OCI-LY1 (cell line): ENCODE measurements at regions not wholly inside any gene's neighbourhood (a gene's known extent, or its start where the extent isn't known, plus 50 kb on each side); places are given as distances from the start of the nearest gene placed in this dataset.

Experiments
- H2AFZ ChIP-seq: fragments of 200-600 bp; sonication (generic), shearing (Covaris generic); 2 replicates; pipeline ENCODE4 v1.6.0; 2014; ENCODE audit warnings: antibody characterized with exemption, mild to moderate bottlenecking, low read length
- H3F3A ChIP-seq: fragments of 200-600 bp; sonication (generic), shearing (Covaris generic); 2 replicates; pipeline ENCODE4 v1.6.0; 2014; ENCODE audit warnings: mild to moderate bottlenecking, antibody characterized with exemption, low read length, moderate library complexity; ENCODE audit not compliant: insufficient read depth
- H3K27ac ChIP-seq: fragments of 200-600 bp; sonication (generic); 2 replicates; pipeline ENCODE4 v1.5.1; 2014; ENCODE audit warnings: low read length, mixed run types, mild to moderate bottlenecking, low read depth; ENCODE audit not compliant: poor library complexity, severe bottlenecking
- H3K27me3 ChIP-seq: fragments of 200-600 bp; sonication (generic); 2 replicates; pipeline ENCODE4 v1.6.0; 2014; ENCODE audit warnings: antibody characterized with exemption, mild to moderate bottlenecking, low read length, moderate library complexity; ENCODE audit not compliant: insufficient read depth
- H3K36me3 ChIP-seq: fragments of 200-600 bp; sonication (generic); 2 replicates; pipeline ENCODE4 v1.6.1; 2014; ENCODE audit warnings: mild to moderate bottlenecking, antibody characterized with exemption, low read length, moderate library complexity, mixed read lengths; ENCODE audit not compliant: insufficient read depth
- H3K4me1 ChIP-seq: fragments of 200-600 bp; sonication (generic); 2 replicates; pipeline ENCODE4 v1.5.1; 2014; ENCODE audit warnings: mild to moderate bottlenecking, low read length, moderate library complexity; ENCODE audit not compliant: insufficient read depth, severe bottlenecking
- H3K4me2 ChIP-seq: fragments of 200-600 bp; sonication (generic), shearing (Covaris generic); 2 replicates; pipeline ENCODE4 v1.6.1; 2014; ENCODE audit warnings: low read length
- H3K4me3 ChIP-seq: fragments of 200-600 bp; sonication (generic); 2 replicates; pipeline ENCODE4 v1.5.1; 2014; ENCODE audit warnings: low read length, low read depth, mild to moderate bottlenecking, mixed read lengths; ENCODE audit not compliant: poor library complexity, severe bottlenecking
- H3K79me2 ChIP-seq: fragments of 200-600 bp; shearing (Covaris generic); 2 replicates; pipeline ENCODE4 v1.6.1; 2016; ENCODE audit warnings: mixed run types, low read length, mixed read lengths; ENCODE audit not compliant: insufficient read depth
- H3K9ac ChIP-seq: fragments of 200-600 bp; sonication (generic), shearing (Covaris generic); 2 replicates; pipeline ENCODE4 v1.6.1; 2014; ENCODE audit warnings: mild to moderate bottlenecking, low read length, mixed read lengths
- H3K9me2 ChIP-seq: fragments of 200-600 bp; sonication (generic), shearing (Covaris generic); 2 replicates; pipeline ENCODE4 v1.6.1; 2014; ENCODE audit warnings: low read depth, mild to moderate bottlenecking, low read length, mixed read lengths
- H3K9me3 ChIP-seq: fragments of 200-600 bp; shearing (Covaris generic); 2 replicates; pipeline ENCODE4 v1.6.1; 2014; ENCODE audit warnings: low read length, mixed read lengths
- H4K20me1 ChIP-seq: fragments of 200-600 bp; sonication (generic), shearing (Covaris generic); 2 replicates; pipeline ENCODE4 v1.6.0; 2016; ENCODE audit warnings: mild to moderate bottlenecking, low read length; ENCODE audit not compliant: insufficient read depth
- EZH2 ChIP-seq: fragments of 200-600 bp; sonication (generic), shearing (Covaris generic); IDR thresholded peaks from 2 replicates; pipeline ENCODE4 v1.8.0; 2017; ENCODE audit warnings: borderline replicate concordance, mixed run types, mild to moderate bottlenecking, antibody characterized with exemption, low read length, moderate library complexity, mixed read lengths
- TF ChIP-seq, protein P1 (sequence below): fragments of 200-600 bp; sonication (generic), shearing (Covaris generic); IDR thresholded peaks from 2 replicates; pipeline ENCODE4 v1.5.1; 2017; ENCODE audit warnings: mild to moderate bottlenecking, antibody characterized with exemption, low read length, moderate library complexity, mixed read lengths

DNA sequence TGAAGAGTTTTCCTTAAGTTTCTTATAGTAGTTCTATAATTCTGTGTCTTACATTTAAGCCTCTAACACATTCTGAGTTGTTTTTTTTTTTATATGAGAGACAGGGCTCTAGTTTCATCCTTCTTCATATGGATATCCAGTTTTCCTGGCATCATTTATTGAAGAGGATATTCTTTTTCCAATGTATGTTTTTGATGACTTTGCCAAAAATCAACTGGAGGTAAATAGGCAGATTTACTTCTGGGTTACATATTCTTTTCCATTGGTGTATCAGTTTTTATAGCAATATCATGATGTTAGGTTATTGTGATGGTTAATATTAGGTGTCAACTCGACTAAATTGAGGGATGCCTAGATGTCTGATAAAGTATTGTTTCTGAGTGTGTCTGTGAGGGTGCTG lies 650.7 kb upstream of the GRID2 start:
- no peaks in the 10 kb centered on the region for H3K9me2 ChIP-seq
- H3K4me2 ChIP-seq = no peak overlapping the region
- no peaks in the 10 kb centered on the region for H3K4me1 ChIP-seq
- H4K20me1 ChIP-seq = no peaks in the 10 kb centered on the region
- H2AFZ ChIP-seq = no peak overlapping the region
- H3K27me3 ChIP-seq = no peaks in the 10 kb centered on the region
- no peak overlapping the region for H3K4me3 ChIP-seq
- H3K9me3 ChIP-seq = no peaks in the 10 kb centered on the region
- H3F3A ChIP-seq = no peaks in the 10 kb centered on the region
- no peak overlapping the region for H3K27ac ChIP-seq
- no peaks in the 10 kb centered on the region for H3K36me3 ChIP-seq
- no peaks in the 10 kb centered on the region for H3K79me2 ChIP-seq
- TF ChIP-seq EZH2 = no peak
- TF ChIP-seq, protein P1, sequence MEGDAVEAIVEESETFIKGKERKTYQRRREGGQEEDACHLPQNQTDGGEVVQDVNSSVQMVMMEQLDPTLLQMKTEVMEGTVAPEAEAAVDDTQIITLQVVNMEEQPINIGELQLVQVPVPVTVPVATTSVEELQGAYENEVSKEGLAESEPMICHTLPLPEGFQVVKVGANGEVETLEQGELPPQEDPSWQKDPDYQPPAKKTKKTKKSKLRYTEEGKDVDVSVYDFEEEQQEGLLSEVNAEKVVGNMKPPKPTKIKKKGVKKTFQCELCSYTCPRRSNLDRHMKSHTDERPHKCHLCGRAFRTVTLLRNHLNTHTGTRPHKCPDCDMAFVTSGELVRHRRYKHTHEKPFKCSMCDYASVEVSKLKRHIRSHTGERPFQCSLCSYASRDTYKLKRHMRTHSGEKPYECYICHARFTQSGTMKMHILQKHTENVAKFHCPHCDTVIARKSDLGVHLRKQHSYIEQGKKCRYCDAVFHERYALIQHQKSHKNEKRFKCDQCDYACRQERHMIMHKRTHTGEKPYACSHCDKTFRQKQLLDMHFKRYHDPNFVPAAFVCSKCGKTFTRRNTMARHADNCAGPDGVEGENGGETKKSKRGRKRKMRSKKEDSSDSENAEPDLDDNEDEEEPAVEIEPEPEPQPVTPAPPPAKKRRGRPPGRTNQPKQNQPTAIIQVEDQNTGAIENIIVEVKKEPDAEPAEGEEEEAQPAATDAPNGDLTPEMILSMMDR = no peak
- no peak overlapping the region for H3K9ac ChIP-seq

DNA sequence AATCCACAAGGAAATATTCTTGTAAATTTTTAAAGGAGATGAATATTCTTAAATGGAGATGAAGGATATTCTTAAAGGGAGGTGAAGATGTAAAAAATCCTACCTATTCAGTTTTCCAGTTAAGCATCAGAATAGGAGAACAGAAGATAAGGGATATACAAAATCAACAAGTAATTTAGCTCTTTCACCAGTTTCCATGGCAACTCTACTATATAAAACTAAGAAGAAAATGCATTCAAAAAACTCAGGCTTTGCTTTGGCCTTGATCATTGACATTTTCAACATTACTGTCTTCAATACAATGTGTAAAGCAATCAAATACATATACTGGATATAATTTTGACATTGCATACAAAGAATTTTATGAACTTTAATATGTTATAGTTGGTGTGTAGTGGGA lies 622.7 kb upstream of the GRID2 start:
- Histone ChIP-seq H3F3A (no peaks in the 10 kb centered on the region), H3K9ac (no peak overlapping the region), H3K4me1 (no peaks in the 10 kb centered on the region), H3K9me3 (no peaks in the 10 kb centered on the region), H2AFZ (no peak overlapping the region), H3K4me2 (no peak overlapping the region), H3K9me2 (no peaks in the 10 kb centered on the region), H3K27ac (no peak overlapping the region), H3K36me3 (no peaks in the 10 kb centered on the region), H3K4me3 (no peak overlapping the region), H3K79me2 (no peaks in the 10 kb centered on the region), H4K20me1 (no peaks in the 10 kb centered on the region), H3K27me3 (no peaks in the 10 kb centered on the region)
- TF ChIP-seq, protein P1 = no peak
- no peak for TF ChIP-seq EZH2

DNA sequence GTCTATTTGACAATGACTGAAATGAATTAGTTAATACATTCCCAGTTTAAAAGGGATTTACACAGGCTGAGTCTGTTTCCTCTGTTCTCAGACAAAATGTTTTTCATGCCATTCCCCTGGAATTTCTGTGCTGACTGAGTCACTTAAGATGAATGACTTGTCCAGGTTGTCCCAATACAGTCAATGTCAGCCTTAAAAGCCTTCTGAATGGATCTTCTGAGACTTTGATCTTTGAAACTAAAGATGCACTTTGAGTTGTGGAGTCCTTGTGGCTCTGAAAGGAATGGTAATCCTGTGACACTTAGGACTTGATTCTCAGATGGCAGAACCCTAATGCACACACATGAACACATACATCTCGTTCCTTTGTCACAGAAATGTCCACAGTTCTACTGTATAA lies 622.2 kb upstream of the GRID2 start:
- Histone ChIP-seq H4K20me1 (no peaks in the 10 kb centered on the region), H2AFZ (no peak overlapping the region), H3K9ac (no peak overlapping the region), H3K79me2 (no peaks in the 10 kb centered on the region), H3K4me3 (no peak overlapping the region), H3F3A (no peaks in the 10 kb centered on the region), H3K27ac (no peak overlapping the region), H3K36me3 (no peaks in the 10 kb centered on the region), H3K27me3 (no peaks in the 10 kb centered on the region), H3K4me2 (no peak overlapping the region), H3K9me2 (no peaks in the 10 kb centered on the region), H3K4me1 (no peaks in the 10 kb centered on the region), H3K9me3 (no peaks in the 10 kb centered on the region)
- no peak for TF ChIP-seq EZH2
- TF ChIP-seq, protein P1 = no peak
